ENCODE measurements at regions not wholly inside any gene's neighbourhood (a gene's known extent, or its start where the extent isn't known, plus 50 kb on each side); places are given as distances from the start of the nearest gene placed in this dataset.

DNA sequence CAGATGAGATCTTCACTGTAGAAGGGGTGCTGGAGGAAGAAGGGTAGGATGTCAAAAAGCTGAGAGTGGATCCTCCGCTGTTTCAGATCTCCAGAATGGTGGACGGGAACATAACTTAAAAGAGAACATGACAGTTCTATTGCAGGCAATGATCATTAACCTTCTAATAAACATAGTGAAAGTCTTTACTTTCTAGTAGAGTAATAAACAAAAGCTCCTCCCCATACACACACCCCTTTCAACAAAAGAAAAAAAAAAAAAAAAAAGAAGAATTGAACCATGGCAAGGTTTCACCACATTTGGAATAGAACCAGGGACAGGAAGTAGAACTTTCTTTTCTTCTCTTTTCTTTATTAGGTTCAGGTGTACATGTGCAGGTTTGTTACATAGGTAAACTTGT lies 768.1 kb upstream of the RIOK2 start:
- Histone ChIP-seq H4K20me1 (ENCODE audit: insufficient read depth) (no peaks in the 10 kb centered on the region), H3K9ac (ENCODE audit: low read length) (no peak overlapping the region), H3K79me2 (replicated peaks; ENCODE audit: insufficient read depth, low read length) (no peaks in the 10 kb centered on the region), H3K4me3 (ENCODE audit: low read length) (no peak overlapping the region), H3K36me3 (ENCODE audit: insufficient read depth, low read length) (no peaks in the 10 kb centered on the region), H3K27ac (ENCODE audit: low read length) (no peak overlapping the region), H3K4me2 (ENCODE audit: low read length) (no peak overlapping the region), H3F3A (ENCODE audit: insufficient read depth, low read length, poor library complexity, severe bottlenecking) (no peaks in the 10 kb centered on the region), H3K9me2 (ENCODE audit: insufficient read depth, low read length) (no peaks in the 10 kb centered on the region), H3K9me3 (ENCODE audit: low read length) (no peaks in the 10 kb centered on the region), H2AFZ (ENCODE audit: low read depth, low read length) (no peak overlapping the region), H3K27me3 (ENCODE audit: insufficient read depth, low read depth, low read length) (no peaks in the 10 kb centered on the region)
- TF ChIP-seq TAF1 (IDR thresholded peaks at IDR 0.05; ENCODE audit: low read depth) (no peak), RAD21 (conservative IDR thresholded peaks at IDR 0.05) (no peak), EP300 (conservative IDR thresholded peaks at IDR 0.05; ENCODE audit: poor library complexity, severe bottlenecking) (no peak), POLR2AphosphoS5 (IDR thresholded peaks at IDR 0.05) (no peak), MXI1 (conservative IDR thresholded peaks at IDR 0.05; ENCODE audit: poor library complexity, severe bottlenecking) (no peak), EZH2 (IDR thresholded peaks at IDR 0.05; ENCODE audit: borderline replicate concordance, insufficient read depth, low read length, poor library complexity, severe bottlenecking) (no peak), SMC3 (conservative IDR thresholded peaks at IDR 0.05; ENCODE audit: poor library complexity) (no peak)
- TF ChIP-seq, protein P1, sequence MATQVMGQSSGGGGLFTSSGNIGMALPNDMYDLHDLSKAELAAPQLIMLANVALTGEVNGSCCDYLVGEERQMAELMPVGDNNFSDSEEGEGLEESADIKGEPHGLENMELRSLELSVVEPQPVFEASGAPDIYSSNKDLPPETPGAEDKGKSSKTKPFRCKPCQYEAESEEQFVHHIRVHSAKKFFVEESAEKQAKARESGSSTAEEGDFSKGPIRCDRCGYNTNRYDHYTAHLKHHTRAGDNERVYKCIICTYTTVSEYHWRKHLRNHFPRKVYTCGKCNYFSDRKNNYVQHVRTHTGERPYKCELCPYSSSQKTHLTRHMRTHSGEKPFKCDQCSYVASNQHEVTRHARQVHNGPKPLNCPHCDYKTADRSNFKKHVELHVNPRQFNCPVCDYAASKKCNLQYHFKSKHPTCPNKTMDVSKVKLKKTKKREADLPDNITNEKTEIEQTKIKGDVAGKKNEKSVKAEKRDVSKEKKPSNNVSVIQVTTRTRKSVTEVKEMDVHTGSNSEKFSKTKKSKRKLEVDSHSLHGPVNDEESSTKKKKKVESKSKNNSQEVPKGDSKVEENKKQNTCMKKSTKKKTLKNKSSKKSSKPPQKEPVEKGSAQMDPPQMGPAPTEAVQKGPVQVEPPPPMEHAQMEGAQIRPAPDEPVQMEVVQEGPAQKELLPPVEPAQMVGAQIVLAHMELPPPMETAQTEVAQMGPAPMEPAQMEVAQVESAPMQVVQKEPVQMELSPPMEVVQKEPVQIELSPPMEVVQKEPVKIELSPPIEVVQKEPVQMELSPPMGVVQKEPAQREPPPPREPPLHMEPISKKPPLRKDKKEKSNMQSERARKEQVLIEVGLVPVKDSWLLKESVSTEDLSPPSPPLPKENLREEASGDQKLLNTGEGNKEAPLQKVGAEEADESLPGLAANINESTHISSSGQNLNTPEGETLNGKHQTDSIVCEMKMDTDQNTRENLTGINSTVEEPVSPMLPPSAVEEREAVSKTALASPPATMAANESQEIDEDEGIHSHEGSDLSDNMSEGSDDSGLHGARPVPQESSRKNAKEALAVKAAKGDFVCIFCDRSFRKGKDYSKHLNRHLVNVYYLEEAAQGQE (IDR thresholded peaks at IDR 0.05; ENCODE audit: borderline replicate concordance), result no peak
- TF ChIP-seq, protein P2, sequence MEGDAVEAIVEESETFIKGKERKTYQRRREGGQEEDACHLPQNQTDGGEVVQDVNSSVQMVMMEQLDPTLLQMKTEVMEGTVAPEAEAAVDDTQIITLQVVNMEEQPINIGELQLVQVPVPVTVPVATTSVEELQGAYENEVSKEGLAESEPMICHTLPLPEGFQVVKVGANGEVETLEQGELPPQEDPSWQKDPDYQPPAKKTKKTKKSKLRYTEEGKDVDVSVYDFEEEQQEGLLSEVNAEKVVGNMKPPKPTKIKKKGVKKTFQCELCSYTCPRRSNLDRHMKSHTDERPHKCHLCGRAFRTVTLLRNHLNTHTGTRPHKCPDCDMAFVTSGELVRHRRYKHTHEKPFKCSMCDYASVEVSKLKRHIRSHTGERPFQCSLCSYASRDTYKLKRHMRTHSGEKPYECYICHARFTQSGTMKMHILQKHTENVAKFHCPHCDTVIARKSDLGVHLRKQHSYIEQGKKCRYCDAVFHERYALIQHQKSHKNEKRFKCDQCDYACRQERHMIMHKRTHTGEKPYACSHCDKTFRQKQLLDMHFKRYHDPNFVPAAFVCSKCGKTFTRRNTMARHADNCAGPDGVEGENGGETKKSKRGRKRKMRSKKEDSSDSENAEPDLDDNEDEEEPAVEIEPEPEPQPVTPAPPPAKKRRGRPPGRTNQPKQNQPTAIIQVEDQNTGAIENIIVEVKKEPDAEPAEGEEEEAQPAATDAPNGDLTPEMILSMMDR (IDR thresholded peaks at IDR 0.05; ENCODE audit: poor library complexity, severe bottlenecking), result no peak

DNA sequence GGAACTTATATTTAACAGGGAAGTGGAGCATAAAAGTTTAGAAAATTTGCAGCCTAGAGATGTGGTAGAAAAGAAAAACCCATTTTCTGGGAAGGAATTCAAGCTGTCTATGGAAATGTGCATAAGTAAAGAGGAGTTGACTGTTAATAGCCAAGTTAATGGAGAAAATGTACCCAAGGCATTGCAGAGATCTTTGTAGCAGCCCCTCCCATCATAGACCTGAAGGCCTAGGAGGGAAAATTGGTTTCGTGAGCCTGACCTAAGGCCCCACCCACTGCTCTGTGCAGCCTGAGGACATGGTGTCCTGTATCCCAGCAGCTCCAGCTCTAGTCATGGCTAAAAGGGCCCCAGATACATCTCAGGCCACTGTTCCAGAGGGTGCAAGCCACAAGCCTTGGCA lies 772.4 kb upstream of the RIOK2 start:
- Histone ChIP-seq H4K20me1 (ENCODE audit: insufficient read depth) (no peaks in the 10 kb centered on the region), H2AFZ (ENCODE audit: low read depth, low read length) (no peak overlapping the region), H3K79me2 (replicated peaks; ENCODE audit: insufficient read depth, low read length) (no peaks in the 10 kb centered on the region), H3K36me3 (ENCODE audit: insufficient read depth, low read length) (no peaks in the 10 kb centered on the region), H3K27me3 (ENCODE audit: insufficient read depth, low read depth, low read length) (no peaks in the 10 kb centered on the region), H3K9me3 (ENCODE audit: low read length) (no peaks in the 10 kb centered on the region), H3K27ac (ENCODE audit: low read length) (no peak overlapping the region), H3K9ac (ENCODE audit: low read length) (no peak overlapping the region), H3K4me2 (ENCODE audit: low read length) (no peak overlapping the region), H3K4me3 (ENCODE audit: low read length) (no peak overlapping the region), H3K9me2 (ENCODE audit: insufficient read depth, low read length) (no peaks in the 10 kb centered on the region), H3F3A (ENCODE audit: insufficient read depth, low read length, poor library complexity, severe bottlenecking) (no peaks in the 10 kb centered on the region)
- TF ChIP-seq RAD21 (conservative IDR thresholded peaks at IDR 0.05), result no peak
- TF ChIP-seq SMC3 (conservative IDR thresholded peaks at IDR 0.05; ENCODE audit: poor library complexity), result no peak
- TF ChIP-seq EZH2 (IDR thresholded peaks at IDR 0.05; ENCODE audit: borderline replicate concordance, insufficient read depth, low read length, poor library complexity, severe bottlenecking), result no peak
- TF ChIP-seq EP300 (conservative IDR thresholded peaks at IDR 0.05; ENCODE audit: poor library complexity, severe bottlenecking), result no peak
- TF ChIP-seq, protein P2 (IDR thresholded peaks at IDR 0.05; ENCODE audit: poor library complexity, severe bottlenecking), result no peak
- no peak for TF ChIP-seq MXI1 (conservative IDR thresholded peaks at IDR 0.05; ENCODE audit: poor library complexity, severe bottlenecking)
- TF ChIP-seq, protein P1 (IDR thresholded peaks at IDR 0.05; ENCODE audit: borderline replicate concordance), result no peak
- TF ChIP-seq POLR2AphosphoS5 (IDR thresholded peaks at IDR 0.05), result no peak
- TF ChIP-seq TAF1 (IDR thresholded peaks at IDR 0.05; ENCODE audit: low read depth), result no peak
